HG03135 (cell line): ENCODE measurements at regions not wholly inside any gene's neighbourhood (a gene's known extent, or its start where the extent isn't known, plus 50 kb on each side); places are given as distances from the start of the nearest gene placed in this dataset.

ENCODE experiments used
- ATAC-seq: cut with Tn5 transposase; IDR thresholded peaks from one replicate; pipeline ENCODE4 v1.9.1; 2021; ENCODE audit warnings: mild to moderate bottlenecking, moderate library complexity; ENCODE audit not compliant: unreplicated experiment

- ATAC-seq = no peak
Observed at GRCh38 chr3:159937561-159938166, 51.0 kb upstream of the IL12A start.

- no peak for ATAC-seq
Observed at GRCh38 chr3:159938714-159939113, 49.9 kb upstream of the IL12A start.
